Activated naive CD4-positive, alpha-beta T cell treated with anti-CD3 and anti-CD28 coated beads for 36 hours (primary cell): ENCODE measurements at regions not wholly inside any gene's neighbourhood (a gene's known extent, or its start where the extent isn't known, plus 50 kb on each side); places are given as distances from the start of the nearest gene placed in this dataset.
"Not testable (repeated sequence)": the region's sequence is repeated elsewhere in the genome, so short reads cannot be mapped to it uniquely, and the experiment has no call there.

Source experiments
- CTCF ChIA-PET: fragments of 350-600 bp; sonication (Branson Sonifier 250); formaldehyde crosslinking; loops from one replicate; lab custom pipeline; 2021; ENCODE audit warnings: antibody characterized with exemption; lab: Charles Lee
- DNase-seq: peaks from one replicate; pipeline ENCODE4 v3.0.0-alpha.2; 2020
- H3K27ac Mint-ChIP-seq: one replicate; pipeline ENCODE4 v1.8.0; 2021; ENCODE audit warnings: mild to moderate bottlenecking, mixed read lengths
- H3K27me3 Mint-ChIP-seq: one replicate; pipeline ENCODE4 v1.8.0; 2021; ENCODE audit warnings: low read depth, mixed read lengths
- H3K36me3 Mint-ChIP-seq: one replicate; pipeline ENCODE4 v1.8.0; 2021; ENCODE audit warnings: low read depth, mixed read lengths
- H3K4me1 Mint-ChIP-seq: one replicate; pipeline ENCODE4 v1.8.0; 2021; ENCODE audit warnings: low read depth, mixed read lengths
- H3K4me3 Mint-ChIP-seq: one replicate; pipeline ENCODE4 v1.8.0; 2021; ENCODE audit warnings: mild to moderate bottlenecking, moderate library complexity, mixed read lengths
- H3K9me3 Mint-ChIP-seq: one replicate; pipeline ENCODE4 v1.8.0; 2021; ENCODE audit warnings: mixed read lengths
- intact Hi-C: fragments of 100-400 bp; cut with micrococcal nuclease; formaldehyde crosslinking; loops from one replicate; pipeline ENCODE4 v1.15.1; 2023

GRCh38 chr18:59990121-59990823, 90.5 kb downstream of the PMAIP1 start:
- H3K4me1 Mint-ChIP-seq, result no peaks in the 10 kb centered on the region
- DNase-seq, result no peak
- intact Hi-C loops, result no loop called here
- no peaks in the 10 kb centered on the region for H3K9me3 Mint-ChIP-seq
- no peak overlapping the region for H3K4me3 Mint-ChIP-seq
- H3K27me3 Mint-ChIP-seq, result peaks cover 21% of the 10 kb centered on the region
- H3K27ac Mint-ChIP-seq, result no peak overlapping the region
- H3K36me3 Mint-ChIP-seq, result no peaks in the 10 kb centered on the region
- CTCF ChIA-PET, result interaction anchor here (0.6 to 2.8 kb wide), 5 partner anchors 42 to 404 kb away, joined by 3 to 10 read pairs (median 3); no protein-coding TSS in a partner anchor

GRCh38 chr18:59988098-59988706, 88.4 kb downstream of the PMAIP1 start:
- intact Hi-C loops, result loop anchor here (1.0 to 10.0 kb wide), 5 partner anchors 151 to 1907 kb away; partner anchors contain the start of gene RNF152
- CTCF ChIA-PET, result interaction anchor here (0.6 to 3.3 kb wide), 24 partner anchors 8 to 1515 kb away, joined by 3 to 20 read pairs (median 4); no protein-coding TSS in a partner anchor
- no peak overlapping the region for H3K27ac Mint-ChIP-seq
- H3K4me1 Mint-ChIP-seq, result no peaks in the 10 kb centered on the region
- H3K36me3 Mint-ChIP-seq, result no peaks in the 10 kb centered on the region
- no peaks in the 10 kb centered on the region for H3K9me3 Mint-ChIP-seq
- DNase-seq, result peak; percentile 74
- peaks cover 18% of the 10 kb centered on the region for H3K27me3 Mint-ChIP-seq
- no peak overlapping the region for H3K4me3 Mint-ChIP-seq

GRCh38 chr18:59987102-59987501, 87.3 kb downstream of the PMAIP1 start:
- CTCF ChIA-PET, result interaction anchor here (0.8 to 3.3 kb wide), 6 partner anchors 9 to 205 kb away, joined by 3 to 20 read pairs (median 5); no protein-coding TSS in a partner anchor
- Mint-ChIP-seq H3K4me3 (no peak overlapping the region), H3K27ac (no peak overlapping the region), H3K4me1 (no peaks in the 10 kb centered on the region), H3K36me3 (no peaks in the 10 kb centered on the region), H3K27me3 (peaks cover 8% of the 10 kb centered on the region), H3K9me3 (no peaks in the 10 kb centered on the region)
- DNase-seq, result no peak
- intact Hi-C loops, result loop anchor here (10.0 kb wide), 2 partner anchors 532 to 1908 kb away; partner anchors contain the start of gene RNF152

GRCh38 chr18:59986139-59986538, 86.3 kb downstream of the PMAIP1 start:
- Mint-ChIP-seq H3K9me3 (no peaks in the 10 kb centered on the region), H3K4me1 (no peaks in the 10 kb centered on the region), H3K27me3 (peaks cover 7% of the 10 kb centered on the region), H3K4me3 (no peak overlapping the region), H3K27ac (no peak overlapping the region), H3K36me3 (no peaks in the 10 kb centered on the region)
- intact Hi-C loops, result loop anchor here (10.0 kb wide), 2 partner anchors 531 to 1909 kb away; partner anchors contain the start of gene RNF152
- CTCF ChIA-PET, result interaction anchor here (1.1 to 3.3 kb wide), 4 partner anchors 10 to 149 kb away, joined by 3 to 20 read pairs (median 5); no protein-coding TSS in a partner anchor
- no peak for DNase-seq

- H3K9me3 Mint-ChIP-seq, result no peaks in the 10 kb centered on the region
- no peak for DNase-seq
- CTCF ChIA-PET, result interaction anchor here (0.7 to 1.7 kb wide), 3 partner anchors 11 to 331 kb away, joined by 3 to 5 read pairs (median 5); no protein-coding TSS in a partner anchor
- no peaks in the 10 kb centered on the region for H3K36me3 Mint-ChIP-seq
- no peaks in the 10 kb centered on the region for H3K4me1 Mint-ChIP-seq
- no peak overlapping the region for H3K4me3 Mint-ChIP-seq
- intact Hi-C loops, result loop anchor here (10.0 kb wide), 2 partner anchors 530 to 1910 kb away; partner anchors contain the start of gene RNF152
- H3K27ac Mint-ChIP-seq, result no peak overlapping the region
- peaks cover 2% of the 10 kb centered on the region for H3K27me3 Mint-ChIP-seq
Observed at GRCh38 chr18:59985289-59985688, 85.5 kb downstream of the PMAIP1 start.

GRCh38 chr18:59983506-59983905, 83.7 kb downstream of the PMAIP1 start:
- H3K4me3 Mint-ChIP-seq, result no peak overlapping the region
- no peaks in the 10 kb centered on the region for H3K36me3 Mint-ChIP-seq
- intact Hi-C loops, result loop anchor here (10.0 kb wide), 2 partner anchors 529 to 1911 kb away; partner anchors contain the start of gene RNF152
- no peaks in the 10 kb centered on the region for H3K4me1 Mint-ChIP-seq
- CTCF ChIA-PET, result no interaction called here
- no peak overlapping the region for H3K27ac Mint-ChIP-seq
- DNase-seq, result no peak
- no peaks in the 10 kb centered on the region for H3K9me3 Mint-ChIP-seq
- no peaks in the 10 kb centered on the region for H3K27me3 Mint-ChIP-seq

- no peaks in the 10 kb centered on the region for H3K27me3 Mint-ChIP-seq
- CTCF ChIA-PET, result interaction anchor here (1.3 to 1.7 kb wide), 2 partner anchors 25 to 157 kb away, joined by 3 to 4 read pairs; no protein-coding TSS in a partner anchor
- intact Hi-C loops, result loop anchor here (10.0 kb wide), 2 partner anchors 525 to 1915 kb away; partner anchors contain the start of gene RNF152
- DNase-seq, result no peak
- no peaks in the 10 kb centered on the region for H3K36me3 Mint-ChIP-seq
- H3K4me3 Mint-ChIP-seq, result no peak overlapping the region
- no peaks in the 10 kb centered on the region for H3K4me1 Mint-ChIP-seq
- H3K27ac Mint-ChIP-seq, result no peak overlapping the region
- H3K9me3 Mint-ChIP-seq, result no peaks in the 10 kb centered on the region
Observed at GRCh38 chr18:59980188-59980637, 80.4 kb downstream of the PMAIP1 start.

- intact Hi-C loops, result no loop called here
- Mint-ChIP-seq H3K9me3 (no peaks in the 10 kb centered on the region), H3K36me3 (no peaks in the 10 kb centered on the region), H3K27me3 (peaks cover 10% of the 10 kb centered on the region), H3K4me1 (peaks cover 7% of the 10 kb centered on the region), H3K27ac (no peak overlapping the region), H3K4me3 (no peak overlapping the region)
- CTCF ChIA-PET, result no interaction called here
- no peak for DNase-seq
Observed at GRCh38 chr18:59971871-59972428, 72.2 kb downstream of the PMAIP1 start.

GRCh38 chr18:59971144-59971543, 71.3 kb downstream of the PMAIP1 start:
- H3K27ac Mint-ChIP-seq, DNase-seq, CTCF ChIA-PET, H3K4me3 Mint-ChIP-seq, H3K4me1 Mint-ChIP-seq, intact Hi-C loops, H3K9me3 Mint-ChIP-seq, H3K27me3 Mint-ChIP-seq, H3K36me3 Mint-ChIP-seq: not testable (repeated sequence)

- CTCF ChIA-PET, DNase-seq, H3K36me3 Mint-ChIP-seq, intact Hi-C loops, H3K9me3 Mint-ChIP-seq, H3K4me3 Mint-ChIP-seq, H3K27ac Mint-ChIP-seq, H3K4me1 Mint-ChIP-seq: not testable (repeated sequence)
- H3K27me3 Mint-ChIP-seq, result peaks cover 18% of the 10 kb centered on the region
Observed at GRCh38 chr18:59969477-59970028, 69.8 kb downstream of the PMAIP1 start.

- no peaks in the 10 kb centered on the region for H3K36me3 Mint-ChIP-seq
- no peak overlapping the region for H3K27ac Mint-ChIP-seq
- intact Hi-C loops, result no loop called here
- no peak overlapping the region for H3K4me3 Mint-ChIP-seq
- no peaks in the 10 kb centered on the region for H3K9me3 Mint-ChIP-seq
- H3K4me1 Mint-ChIP-seq, result peaks cover 7% of the 10 kb centered on the region
- H3K27me3 Mint-ChIP-seq, result peaks cover 18% of the 10 kb centered on the region
- CTCF ChIA-PET, result no interaction called here
- no peak for DNase-seq
Observed at GRCh38 chr18:59968583-59968982, 68.8 kb downstream of the PMAIP1 start.

- CTCF ChIA-PET, result interaction anchor here (3.0 kb wide), 1 partner anchor 20 kb away, joined by 20 read pairs; no protein-coding TSS in a partner anchor
- peaks cover 18% of the 10 kb centered on the region for H3K27me3 Mint-ChIP-seq
- intact Hi-C loops, result no loop called here
- peaks cover 7% of the 10 kb centered on the region for H3K4me1 Mint-ChIP-seq
- no peaks in the 10 kb centered on the region for H3K36me3 Mint-ChIP-seq
- H3K4me3 Mint-ChIP-seq, result no peak overlapping the region
- DNase-seq, result no peak
- H3K9me3 Mint-ChIP-seq, result no peaks in the 10 kb centered on the region
- H3K27ac Mint-ChIP-seq, result no peak overlapping the region
Observed at GRCh38 chr18:59967878-59968277, 68.1 kb downstream of the PMAIP1 start.
